Hepatic stellate cell (primary cell): ENCODE measurements at regions not wholly inside any gene's neighbourhood (a gene's known extent, or its start where the extent isn't known, plus 50 kb on each side); places are given as distances from the start of the nearest gene placed in this dataset.

Experiments used
- DNase-seq: peaks from one replicate; pipeline ENCODE4 v3.0.0; 2011; ENCODE audit warnings: low spot score

GRCh38 chr2:146677280-146677679 lies 1167.5 kb upstream of the ACVR2A start:
- DNase-seq = no peak

GRCh38 chr2:146669735-146670134 lies 1175.1 kb upstream of the ACVR2A start:
- DNase-seq = no peak

- DNase-seq = no peak
Measured at GRCh38 chr2:146666340-146666739, 1178.5 kb upstream of the ACVR2A start.

GRCh38 chr2:146665800-146666199 lies 1179.0 kb upstream of the ACVR2A start:
- no peak for DNase-seq

- peak; percentile 2 for DNase-seq
Measured at GRCh38 chr2:146661473-146662096, 1183.2 kb upstream of the ACVR2A start.

- DNase-seq = no peak
Measured at GRCh38 chr2:146659976-146660375, 1184.9 kb upstream of the ACVR2A start.

- DNase-seq = no peak
Measured at GRCh38 chr2:146652311-146652710, 1192.5 kb upstream of the ACVR2A start.

GRCh38 chr2:146651361-146651760 lies 1193.5 kb upstream of the ACVR2A start:
- DNase-seq = no peak

- no peak for DNase-seq
Measured at GRCh38 chr2:146642066-146642465, 1202.8 kb upstream of the ACVR2A start.

GRCh38 chr2:146634230-146635097 lies 1210.4 kb upstream of the ACVR2A start:
- peak; percentile 10 for DNase-seq

- DNase-seq = no peak
Measured at GRCh38 chr2:146633159-146633558, 1211.7 kb upstream of the ACVR2A start.

GRCh38 chr2:146632707-146633106 lies 1212.1 kb upstream of the ACVR2A start:
- DNase-seq = no peak

GRCh38 chr2:146624430-146625160 lies 1220.2 kb upstream of the ACVR2A start:
- no peak for DNase-seq

GRCh38 chr2:146623771-146624170 lies 1221.1 kb upstream of the ACVR2A start:
- DNase-seq = no peak

- no peak for DNase-seq
Measured at GRCh38 chr2:146621656-146622055, 1223.2 kb upstream of the ACVR2A start.

- DNase-seq = no peak
Measured at GRCh38 chr2:146615778-146616177, 1229.1 kb upstream of the ACVR2A start.

- no peak for DNase-seq
Measured at GRCh38 chr2:146608490-146608889, 1236.3 kb upstream of the ACVR2A start.

- no peak for DNase-seq
Measured at GRCh38 chr2:146604521-146604920, 1240.3 kb upstream of the ACVR2A start.

- DNase-seq = no peak
Measured at GRCh38 chr2:146602856-146603255, 1242.0 kb upstream of the ACVR2A start.

- DNase-seq = no peak
Measured at GRCh38 chr2:146602383-146602782, 1242.4 kb upstream of the ACVR2A start.

GRCh38 chr2:146598791-146599190 lies 1246.0 kb upstream of the ACVR2A start:
- no peak for DNase-seq

- DNase-seq = no peak
Measured at GRCh38 chr2:146597291-146597690, 1247.5 kb upstream of the ACVR2A start.

GRCh38 chr2:146591908-146592307 lies 1252.9 kb upstream of the ACVR2A start:
- DNase-seq = no peak
